Stimulated activated CD4-positive, alpha-beta T cell treated with anti-CD3 and anti-CD28 coated beads, Interleukin-1b, Interleukin-23, amount 100 ng/mL, for 24 hours (primary cell): ENCODE measurements at regions not wholly inside any gene's neighbourhood (a gene's known extent, or its start where the extent isn't known, plus 50 kb on each side); places are given as distances from the start of the nearest gene placed in this dataset.

Experiments
- DNase-seq, 4 experiments: peaks; one replicate each; pipeline ENCODE4 v3.0.0-alpha.2; 2020; ENCODE audit warnings: low read depth in 4 of 4, low spot score in 1 of 4

- DNase-seq = no peak
Measured at GRCh38 chr18:37937287-37937686, 371.7 kb upstream of the CELF4 start.

- DNase-seq = no peak
Measured at GRCh38 chr18:37935086-37935485, 369.5 kb upstream of the CELF4 start.

DNA sequence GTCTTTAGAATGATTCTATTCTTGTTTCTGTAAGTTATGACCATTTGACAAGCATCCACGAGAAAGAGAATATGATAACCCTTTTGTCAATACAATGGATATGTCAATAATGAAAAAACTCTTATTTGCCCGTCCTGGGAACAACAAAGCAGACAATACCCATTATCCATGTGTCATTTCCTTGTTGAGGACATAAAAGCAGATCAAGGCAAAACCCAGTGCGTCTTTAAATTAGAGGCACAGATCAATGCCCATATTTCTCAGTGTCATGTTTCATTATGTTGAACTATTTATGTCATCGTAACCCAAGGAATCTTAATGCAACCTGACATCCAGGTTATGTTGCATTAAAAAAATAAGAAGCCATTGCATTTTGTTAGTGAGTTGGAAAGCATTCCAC is 365.0 kb upstream of the CELF4 start:
- no peak for DNase-seq

DNA sequence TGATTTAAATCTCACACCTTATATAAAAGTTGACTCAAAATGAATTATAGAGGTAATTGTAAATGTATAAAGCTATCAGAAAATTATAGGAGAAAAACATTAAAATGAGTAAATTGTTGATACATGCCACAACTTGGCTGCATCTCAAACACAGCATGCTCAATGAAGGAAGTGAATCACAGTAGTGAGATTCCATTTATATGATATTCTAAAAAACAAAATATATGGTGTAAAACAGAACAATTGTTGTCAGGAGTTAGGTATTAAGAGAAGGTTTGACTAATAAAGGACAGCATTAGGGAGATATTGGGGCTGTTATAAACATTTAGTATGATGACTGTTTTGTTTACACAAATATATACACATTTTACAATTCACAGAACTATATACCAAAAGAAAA is 356.6 kb upstream of the CELF4 start:
- DNase-seq = no peak

DNA sequence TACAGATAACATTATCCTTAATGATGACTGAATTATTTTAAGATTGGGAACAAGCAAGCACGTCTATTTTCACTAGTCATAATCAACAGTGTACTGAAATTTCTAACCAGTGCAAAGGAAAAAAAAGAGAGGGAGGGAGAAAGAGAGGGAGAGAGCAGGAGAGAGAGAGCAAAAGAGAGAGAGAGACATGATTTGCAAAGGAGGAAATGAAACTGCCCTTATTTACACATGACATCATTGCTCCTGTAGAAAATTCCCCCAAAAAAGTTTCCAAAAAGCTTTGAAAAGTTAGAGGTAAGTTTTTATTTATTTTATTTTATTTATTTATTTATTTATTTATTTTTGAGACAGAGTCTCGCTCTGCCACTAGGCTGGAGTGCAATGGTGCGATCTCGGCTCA is 355.3 kb upstream of the CELF4 start:
- no peak for DNase-seq

- DNase-seq = no peak
Measured at GRCh38 chr18:37913051-37913450, 347.5 kb upstream of the CELF4 start.

GRCh38 chr18:37902344-37902743 is 336.7 kb upstream of the CELF4 start:
- no peak for DNase-seq

GRCh38 chr18:37900326-37900725 is 334.7 kb upstream of the CELF4 start:
- no peak for DNase-seq

- DNase-seq = no peak
Measured at GRCh38 chr18:37889963-37890362, 324.4 kb upstream of the CELF4 start.

- no peak for DNase-seq
Measured at GRCh38 chr18:37874721-37875120, 309.1 kb upstream of the CELF4 start.

- no peak for DNase-seq
Measured at GRCh38 chr18:37873416-37873815, 307.8 kb upstream of the CELF4 start.

- no peak for DNase-seq
Measured at GRCh38 chr18:37872562-37872961, 307.0 kb upstream of the CELF4 start.

DNA sequence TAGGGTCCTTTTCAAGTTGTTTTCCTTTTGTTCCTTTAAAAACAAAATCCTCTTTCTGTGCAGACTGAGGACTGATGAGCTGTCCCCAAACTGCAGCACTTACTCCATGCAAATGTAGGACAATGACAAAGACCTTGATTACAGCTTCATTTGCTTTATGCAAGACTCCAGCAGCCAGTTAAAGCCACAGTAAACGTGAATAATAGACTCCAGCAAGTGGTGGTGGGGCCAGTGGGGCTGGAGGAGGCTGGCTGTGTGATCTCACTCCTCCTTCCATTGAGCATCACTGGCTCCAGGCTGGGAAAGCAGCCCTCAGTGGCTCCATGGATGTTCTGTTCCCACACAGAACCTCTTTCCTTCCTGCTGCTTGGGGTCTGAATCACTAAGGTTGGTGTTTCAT is 306.0 kb upstream of the CELF4 start:
- no peak for DNase-seq

- no peak for DNase-seq
Measured at GRCh38 chr18:37869051-37869450, 303.5 kb upstream of the CELF4 start.

DNA sequence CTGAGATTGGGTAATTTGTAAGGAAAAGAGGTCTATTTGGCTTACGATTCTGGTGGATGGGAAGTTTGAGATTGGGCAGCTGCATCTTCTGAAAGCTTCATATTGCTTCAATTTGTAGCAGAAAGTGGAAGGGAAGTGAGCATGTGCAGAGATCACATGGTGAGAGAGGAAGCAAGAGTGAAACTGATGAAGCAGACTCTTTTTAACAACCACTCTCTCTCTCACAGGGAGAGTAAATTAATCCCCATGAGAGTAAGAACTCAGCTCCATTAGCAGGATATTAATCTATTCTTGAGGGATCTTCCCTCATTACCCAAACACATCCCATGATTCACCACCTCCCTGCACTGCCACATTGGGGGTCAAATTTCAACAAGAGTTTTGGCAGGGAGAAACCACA is 298.5 kb upstream of the CELF4 start:
- no peak for DNase-seq

- DNase-seq = no peak
Measured at GRCh38 chr18:37861981-37862380, 296.4 kb upstream of the CELF4 start.

DNA sequence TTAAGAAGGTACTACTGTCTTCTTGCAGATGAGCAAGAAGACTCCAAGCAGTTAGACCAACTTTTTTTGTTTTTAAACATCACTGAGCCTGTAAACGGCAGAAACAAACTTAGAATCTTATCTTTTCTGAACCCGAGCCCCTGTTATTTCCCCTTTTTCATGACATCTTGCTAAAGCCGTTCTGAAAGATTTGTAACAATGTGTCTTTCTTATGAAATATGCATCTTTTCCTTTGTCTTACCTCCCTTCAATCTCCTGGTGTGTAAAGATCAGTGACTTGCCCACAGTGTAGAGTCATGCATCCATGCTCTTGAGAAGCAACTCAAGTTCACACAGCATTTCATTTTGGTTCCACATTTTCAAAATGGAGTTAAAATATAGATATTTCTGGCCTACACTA is 288.8 kb upstream of the CELF4 start:
- no peak for DNase-seq

GRCh38 chr18:37853706-37854105 is 288.1 kb upstream of the CELF4 start:
- no peak for DNase-seq

DNA sequence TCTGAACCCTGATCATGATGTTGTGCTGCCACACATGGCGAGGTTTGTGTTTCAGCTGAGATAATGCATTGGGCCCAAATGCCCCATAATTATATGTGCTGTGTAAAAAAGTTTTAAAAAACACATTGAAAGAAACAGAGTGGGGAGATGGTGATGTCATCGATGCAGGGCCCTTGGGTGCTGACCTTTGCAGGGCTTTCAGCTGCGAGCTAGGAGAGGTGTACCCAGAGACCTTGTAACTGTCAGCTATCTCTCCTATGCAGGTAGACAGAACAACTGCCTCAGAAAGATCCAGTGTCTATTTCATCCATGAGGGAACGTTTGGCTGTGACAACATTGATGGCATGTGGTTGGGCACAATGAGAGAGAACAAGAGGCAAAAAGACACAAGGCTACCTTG is 286.9 kb upstream of the CELF4 start:
- no peak for DNase-seq

DNA sequence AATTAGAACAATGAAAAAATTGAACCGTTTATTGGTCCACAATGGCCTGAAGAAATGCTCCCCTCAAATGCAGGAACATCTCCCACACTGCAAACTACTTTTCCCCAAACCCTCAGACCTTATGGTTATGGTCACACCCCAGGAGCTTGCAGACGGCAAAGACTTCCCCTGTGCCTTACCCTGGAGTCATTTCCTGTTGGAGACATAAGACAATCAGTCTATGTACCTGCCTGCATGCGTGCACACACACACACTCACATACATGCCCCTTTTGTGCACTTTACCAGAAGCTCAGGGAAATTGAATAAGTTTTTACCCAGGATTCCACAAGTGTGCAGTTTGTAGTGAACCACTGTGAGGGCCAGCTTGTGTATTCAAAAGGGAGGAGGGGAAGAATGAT is 281.9 kb upstream of the CELF4 start:
- no peak for DNase-seq

GRCh38 chr18:37846996-37847395 is 281.4 kb upstream of the CELF4 start:
- no peak for DNase-seq

DNA sequence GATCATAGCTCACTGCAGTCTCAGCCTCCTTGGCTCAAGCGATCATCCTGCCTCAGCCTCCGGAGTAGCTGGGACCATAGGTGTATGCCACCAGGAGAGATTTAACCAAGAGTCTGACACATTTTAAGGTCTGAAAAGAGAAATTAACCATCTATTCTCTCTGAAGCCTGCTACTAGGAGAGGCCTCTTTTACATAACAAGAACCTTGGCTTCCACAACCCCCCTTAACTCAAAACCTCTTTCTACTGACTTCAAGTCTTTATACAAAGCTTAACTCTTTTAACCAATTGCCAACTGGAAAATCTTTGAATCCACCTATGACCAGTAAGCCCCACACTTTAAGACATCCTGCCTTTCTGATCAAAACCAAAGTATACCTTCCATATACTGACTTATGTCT is 279.9 kb upstream of the CELF4 start:
- DNase-seq = no peak

DNA sequence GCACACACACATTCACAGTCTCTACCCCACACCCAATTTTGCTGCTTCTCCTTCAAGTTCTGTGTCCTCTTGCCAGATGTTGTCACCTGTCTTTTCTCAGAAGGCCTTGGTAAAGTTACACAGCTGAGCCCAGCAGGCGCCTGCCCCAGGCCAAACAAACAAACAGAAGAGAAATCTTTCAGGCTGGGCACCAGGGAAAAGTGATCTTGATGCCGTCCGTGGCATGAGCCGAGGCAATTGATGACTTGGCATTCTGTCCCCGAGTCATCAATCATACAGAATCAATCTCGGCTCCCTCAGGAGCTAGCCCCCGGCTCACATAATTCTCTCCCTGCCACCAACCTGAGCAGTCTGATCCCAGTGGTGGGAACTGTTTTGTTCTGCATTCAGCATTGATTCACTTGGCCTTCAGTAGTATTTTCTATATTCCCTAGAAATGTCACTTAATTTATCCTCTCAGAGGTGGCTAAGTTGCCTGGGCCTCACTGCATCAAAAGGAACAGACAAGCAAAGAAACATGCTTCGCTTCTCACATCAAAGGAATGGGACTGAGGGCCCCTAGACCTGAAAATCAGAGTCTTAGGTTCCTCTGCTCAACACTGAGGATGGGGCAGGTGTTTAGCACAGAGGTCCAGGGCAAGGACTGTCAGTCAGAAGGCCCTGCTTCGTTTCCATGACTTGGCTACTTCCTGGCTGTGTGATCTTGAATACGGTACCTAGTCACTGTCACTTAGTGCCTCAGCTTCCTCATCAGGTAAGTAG is 278.8 kb upstream of the CELF4 start:
- DNase-seq = no peak

DNA sequence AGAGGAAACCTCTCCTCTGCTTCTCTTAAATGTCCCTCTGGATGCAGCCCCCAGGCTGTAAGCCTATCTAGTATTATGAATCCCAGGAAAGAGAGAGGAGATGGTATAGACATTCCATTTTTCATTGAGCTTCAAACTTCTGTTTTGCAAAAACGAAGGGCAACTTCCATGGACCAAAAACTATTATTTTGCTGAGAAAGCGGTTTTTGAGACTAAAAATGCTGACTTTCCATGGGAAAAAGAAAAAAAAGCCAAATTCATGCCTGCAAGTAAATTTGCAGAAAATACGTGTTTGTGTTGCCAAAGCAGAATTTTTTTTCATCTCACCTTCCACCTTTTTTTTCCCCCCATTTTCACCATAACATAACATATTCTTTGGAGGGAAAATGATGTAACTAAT is 272.5 kb upstream of the CELF4 start:
- DNase-seq = no peak
